HCT116 (cell line): ENCODE measurements at regions not wholly inside any gene's neighbourhood (a gene's known extent, or its start where the extent isn't known, plus 50 kb on each side); places are given as distances from the start of the nearest gene placed in this dataset.

Experiments used
- ATAC-seq: fragments of 200-7000 bp; cut with Tn5 transposase; 2 replicates; pipeline ENCODE4 v1.9.1; 2020; ENCODE audit warnings: mild to moderate bottlenecking, moderate library complexity
- BruUV-seq: library from RNA; stranded (reverse); fragments of 400-500 nt; replicated peaks from 2 replicates; lab custom pipeline; 2021; lab: Mats Ljungman, UMichigan
- CTCF ChIA-PET: fragments of 300-600 bp; sonication (Branson Sonifier 250); formaldehyde crosslinking; loops from one replicate; lab custom pipeline; 2021; ENCODE audit warnings: antibody characterized with exemption; lab: Charles Lee
- POLR2A ChIA-PET: fragments of 300-600, 350-600 bp; sonication (Branson Sonifier 250); formaldehyde crosslinking; loops from one replicate; lab custom pipeline; 2021; ENCODE audit warnings: antibody characterized with exemption; lab: Charles Lee
- RAD21 ChIA-PET, 2 experiments: fragments of 300-600 bp; sonication (Branson Sonifier 250); formaldehyde crosslinking; loops; one replicate each; lab custom pipeline; 2023; ENCODE audit warnings: low total read pairs in 2 of 2; ENCODE audit not compliant: uncharacterized antibody in 2 of 2, unreplicated experiment in 2 of 2, low non-redundant PET in 1 of 2; lab: Charles Lee
- DNase-seq: peaks from one replicate; pipeline ENCODE4 v3.0.0-alpha.2; 2010; ENCODE audit warnings: low read depth, low spot score
- H2AFZ ChIP-seq: fragments of 200-600 bp; shearing (Covaris generic), sonication (generic); 2 replicates; pipeline ENCODE4 v1.6.1; 2017; ENCODE audit warnings: low read depth, mixed run types, mixed read lengths, antibody characterized with exemption, low read length; ENCODE audit not compliant: poor library complexity, severe bottlenecking
- H3K27ac ChIP-seq: 2 replicates; pipeline ENCODE4 v1.5.1; 2012; ENCODE audit warnings: low read depth, low read length
- H3K27me3 ChIP-seq: fragments of 200-600 bp; sonication (generic); 2 replicates; pipeline ENCODE4 v1.6.1; 2016; ENCODE audit warnings: mixed run types, low read length, mixed read lengths; ENCODE audit not compliant: insufficient read depth
- H3K36me3 ChIP-seq, 2 experiments: fragments of 200-500 bp in 1 of 2; fragments of 200-600 bp in 1 of 2; sonication (Bioruptor generic) in 1 of 2; sonication (generic) in 1 of 2; 2 replicates each; pipeline versions ENCODE4 v1.5.1 to v1.6.1; 2014 to 2016; ENCODE audit warnings: low read length in 2 of 2, inconsistent platforms in 1 of 2, mixed read lengths in 1 of 2, mixed run types in 1 of 2; ENCODE audit not compliant: insufficient read depth in 2 of 2, control insufficient read depth in 1 of 2
- H3K4me1 ChIP-seq, 2 experiments: fragments of 200-600 bp in 1 of 2; sonication (generic) in 1 of 2; 2 replicates each; pipeline versions ENCODE4 v1.5.1 to v1.6.1; 2012 to 2017; ENCODE audit warnings: low read length in 2 of 2, inconsistent platforms in 1 of 2, mild to moderate bottlenecking in 1 of 2, mixed read lengths in 1 of 2, mixed run types in 1 of 2, moderate library complexity in 1 of 2; ENCODE audit not compliant: insufficient read depth in 2 of 2, control insufficient read depth in 1 of 2
- H3K4me2 ChIP-seq: fragments of 200-600 bp; sonication (generic); 2 replicates; pipeline ENCODE4 v1.6.1; 2017; ENCODE audit warnings: mixed run types, low read length, mixed read lengths
- H3K4me3 ChIP-seq, 2 experiments: fragments of 200-600 bp in 1 of 2; sonication (generic) in 1 of 2; replicated peaks in 1 of 2; 2 replicates each; pipeline ENCODE4 v1.5.1; 2011 to 2016; ENCODE audit warnings: low read length in 2 of 2, control low read depth in 1 of 2, low read depth in 1 of 2, mild to moderate bottlenecking in 1 of 2, mixed read lengths in 1 of 2, mixed run types in 1 of 2
- H3K79me2 ChIP-seq: fragments of 200-600 bp; sonication (generic); 2 replicates; pipeline ENCODE4 v1.6.1; 2017; ENCODE audit warnings: mild to moderate bottlenecking, mixed run types, low read length, moderate library complexity, mixed read lengths; ENCODE audit not compliant: insufficient read depth
- H3K9ac ChIP-seq: fragments of 200-600 bp; sonication (generic); 2 replicates; pipeline ENCODE4 v1.6.1; 2016; ENCODE audit warnings: low read length, mixed read lengths
- H3K9me2 ChIP-seq: fragments of 200-600 bp; sonication (generic), shearing (Covaris generic); 2 replicates; pipeline ENCODE4 v1.6.1; 2017; ENCODE audit warnings: mixed run types, mild to moderate bottlenecking, moderate library complexity; ENCODE audit not compliant: insufficient read depth
- H3K9me3 ChIP-seq, 2 experiments: fragments of 200-500 bp in 1 of 2; fragments of 200-600 bp in 1 of 2; sonication (Bioruptor generic) in 1 of 2; sonication (generic) in 1 of 2; 2 replicates each; pipeline ENCODE4 v1.6.1; 2014 to 2017; ENCODE audit warnings: low read length in 2 of 2, mixed read lengths in 2 of 2, inconsistent platforms in 1 of 2, low read depth in 1 of 2, mild to moderate bottlenecking in 1 of 2, mixed run types in 1 of 2, moderate library complexity in 1 of 2; ENCODE audit not compliant: control insufficient read depth in 1 of 2, insufficient read depth in 1 of 2
- H4K20me1 ChIP-seq: fragments of 200-600 bp; sonication (generic), shearing (Covaris generic); 2 replicates; pipeline ENCODE4 v1.6.1; 2017; ENCODE audit warnings: mixed run types, mild to moderate bottlenecking, moderate library complexity; ENCODE audit not compliant: insufficient read depth
- CBX3 ChIP-seq: IDR thresholded peaks from 2 replicates; pipeline ENCODE4 v1.6.1; 2012; ENCODE audit warnings: low read depth
- CTCF ChIP-seq, 3 experiments: fragments of 200-600 bp in 1 of 3; sonication (generic) in 1 of 3; IDR thresholded peaks in 2 of 3; conservative IDR thresholded peaks in 1 of 3; 2 replicates each; pipeline ENCODE4 v1.5.1; 2012 to 2017; ENCODE audit warnings: low read depth in 2 of 3, low read length in 2 of 3, antibody characterized with exemption in 1 of 3, borderline replicate concordance in 1 of 3, control low read depth in 1 of 3, mild to moderate bottlenecking in 1 of 3, mixed read lengths in 1 of 3, mixed run types in 1 of 3, moderate library complexity in 1 of 3; ENCODE audit not compliant: insufficient read depth in 1 of 3
- EZH2 ChIP-seq: fragments of 200-600 bp; sonication (generic); IDR thresholded peaks from 2 replicates; pipeline ENCODE4 v1.6.1; 2017; ENCODE audit warnings: antibody characterized with exemption, mixed run types
- FOSL1 ChIP-seq: IDR thresholded peaks from 2 replicates; pipeline ENCODE4 v1.6.1; 2012; ENCODE audit warnings: low read depth
- JUND ChIP-seq: IDR thresholded peaks from 2 replicates; pipeline ENCODE4 v1.6.1; 2012
- REST ChIP-seq: IDR thresholded peaks from 2 replicates; pipeline ENCODE4 v1.6.1; 2012; ENCODE audit warnings: low read depth
- intact Hi-C: fragments of 100-400 bp; cut with micrococcal nuclease; formaldehyde crosslinking; loops from 2 replicates; pipeline ENCODE4 v1.10.0; 2022

GRCh38 chr7:101747053-101747878 lies 70.2 kb upstream of the CUX1 start (continued):
- no peak for TF ChIP-seq REST
- TF ChIP-seq JUND = no peak
- no peak for TF ChIP-seq CTCF (IDR thresholded peaks at IDR 0.05 in 2 of 3, conservative IDR thresholded peaks at IDR 0.05 in 1 of 3; ENCODE audit: borderline replicate concordance in 1 of 3, insufficient read depth in 1 of 3, low read depth in 2 of 3, low read length in 2 of 3)
- TF ChIP-seq FOSL1 = no peak
- no peak for TF ChIP-seq EZH2

GRCh38 chr7:101747879-101748345 lies 69.5 kb upstream of the CUX1 start:
- DNase-seq (no peak), ATAC-seq (no peak)
- H3K4me2 ChIP-seq = no peak overlapping the region
- no peaks in the 10 kb centered on the region for H3K27me3 ChIP-seq
- no TSS peak for BruUV-seq
- H2AFZ ChIP-seq = no peak overlapping the region
- no peaks in the 10 kb centered on the region for H3K79me2 ChIP-seq
- TF ChIP-seq CBX3 = no peak
- TF ChIP-seq CTCF (IDR thresholded peaks at IDR 0.05 in 2 of 3, conservative IDR thresholded peaks at IDR 0.05 in 1 of 3; ENCODE audit: borderline replicate concordance in 1 of 3, insufficient read depth in 1 of 3, low read depth in 2 of 3, low read length in 2 of 3) = no peak
- H3K36me3 ChIP-seq = no peaks in the 10 kb centered on the region
- no peak overlapping the region for H3K9ac ChIP-seq
- ChIA-PET CTCF (no interaction called here), RAD21 (no interaction called here), POLR2A (no interaction called here)
- H3K27ac ChIP-seq = no peak overlapping the region
- H3K9me3 ChIP-seq = no peaks in the 10 kb centered on the region
- peaks cover 10 to 12% of the 10 kb centered on the region in 2 experiments for H3K4me1 ChIP-seq
- intact Hi-C loops = no loop called here
- no peaks in the 10 kb centered on the region for H3K9me2 ChIP-seq
- no peak overlapping the region for H3K4me3 ChIP-seq
- no peaks in the 10 kb centered on the region for H4K20me1 ChIP-seq
